HCT116 (cell line): ENCODE measurements at regions not wholly inside any gene's neighbourhood (a gene's known extent, or its start where the extent isn't known, plus 50 kb on each side); places are given as distances from the start of the nearest gene placed in this dataset.
A peak's percentile ranks its signal among the peaks of the same experiment; 100 is the strongest.

Experiments
- CTCF ChIP-seq, 3 experiments: fragments of 200-600 bp in 1 of 3; sonication (generic) in 1 of 3; IDR thresholded peaks in 2 of 3; conservative IDR thresholded peaks in 1 of 3; 2 replicates each; pipeline ENCODE4 v1.5.1; 2012 to 2017; ENCODE audit warnings: low read depth in 2 of 3, low read length in 2 of 3, antibody characterized with exemption in 1 of 3, borderline replicate concordance in 1 of 3, control low read depth in 1 of 3, mild to moderate bottlenecking in 1 of 3, mixed read lengths in 1 of 3, mixed run types in 1 of 3, moderate library complexity in 1 of 3; ENCODE audit not compliant: insufficient read depth in 1 of 3
- ELF1 ChIP-seq: IDR thresholded peaks from 2 replicates; pipeline ENCODE4 v1.6.1; 2012; ENCODE audit warnings: low read depth, borderline replicate concordance
- EZH2 ChIP-seq: fragments of 200-600 bp; sonication (generic); IDR thresholded peaks from 2 replicates; pipeline ENCODE4 v1.6.1; 2017; ENCODE audit warnings: antibody characterized with exemption, mixed run types
- EZH2phosphoT487 ChIP-seq: fragments of 200-600 bp; IDR thresholded peaks from 2 replicates; pipeline ENCODE4 v1.6.1; 2018; ENCODE audit warnings: antibody characterized with exemption, borderline replicate concordance
- JUND ChIP-seq: IDR thresholded peaks from 2 replicates; pipeline ENCODE4 v1.6.1; 2012
- POLR2A ChIP-seq: IDR thresholded peaks from 2 replicates; pipeline ENCODE4 v1.7.0; 2011; ENCODE audit warnings: borderline replicate concordance; ENCODE audit not compliant: insufficient read depth, insufficient read length; ENCODE audit errors: extremely low read depth
- POLR2AphosphoS5 ChIP-seq: IDR thresholded peaks from 2 replicates; pipeline ENCODE4 v1.6.1; 2011; ENCODE audit warnings: mild to moderate bottlenecking, low read depth, low read length, moderate library complexity
- RAD21 ChIP-seq: IDR thresholded peaks from 2 replicates; pipeline ENCODE4 v1.6.1; 2012; ENCODE audit warnings: low read depth, mild to moderate bottlenecking
- SIN3A ChIP-seq: IDR thresholded peaks from 2 replicates; pipeline ENCODE4 v1.6.1; 2012; ENCODE audit warnings: low read depth
- SP1 ChIP-seq: IDR thresholded peaks from 2 replicates; pipeline ENCODE4 v1.6.1; 2012; ENCODE audit warnings: low read depth
- TCF7L2 ChIP-seq: IDR thresholded peaks from 2 replicates; pipeline ENCODE4 v1.7.0; 2011; ENCODE audit warnings: borderline replicate concordance, inconsistent platforms; ENCODE audit not compliant: insufficient read depth, insufficient read length; ENCODE audit errors: extremely low read depth
- ZNF274 ChIP-seq: fragments of 200-500 bp; sonication (Bioruptor generic); IDR thresholded peaks from 2 replicates; pipeline ENCODE4 v1.6.1; 2014; ENCODE audit warnings: mild to moderate bottlenecking, low read depth, low read length, inconsistent platforms
- TF ChIP-seq, protein P1 (sequence below): IDR thresholded peaks from 2 replicates; pipeline ENCODE4 v1.6.1; 2012; ENCODE audit warnings: low read depth
- TF ChIP-seq, protein P2 (sequence below): IDR thresholded peaks from 2 replicates; pipeline ENCODE4 v1.6.1; 2012

DNA sequence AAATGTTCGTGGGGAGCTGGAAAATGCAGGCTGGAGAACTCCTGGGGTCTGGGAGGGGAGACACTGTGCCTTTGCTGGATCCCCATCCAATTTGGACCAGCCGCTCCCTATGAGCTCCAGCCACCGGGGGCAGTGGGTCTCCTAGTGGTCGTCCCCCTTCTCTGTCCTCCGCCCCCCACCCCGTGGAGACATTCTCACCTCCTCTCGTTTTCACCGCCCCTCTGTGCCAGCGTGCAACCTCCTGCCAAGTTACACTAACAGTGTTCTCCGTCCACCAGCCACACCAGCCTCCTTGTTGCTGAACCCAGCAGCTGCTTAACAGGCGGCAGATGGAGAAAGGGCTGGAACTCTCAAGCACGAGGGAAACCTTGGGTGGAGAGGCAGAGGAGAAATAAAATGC is 67.4 kb upstream of the SOX9 start:
- TF ChIP-seq TCF7L2 (no peak), CTCF (IDR thresholded peaks at IDR 0.05 in 2 of 3, conservative IDR thresholded peaks at IDR 0.05 in 1 of 3; ENCODE audit: borderline replicate concordance in 1 of 3, insufficient read depth in 1 of 3, low read depth in 2 of 3, low read length in 2 of 3) (peak in 2 of 3 experiments; percentile 28; a peak in 3 of 6 replicates), POLR2A (no peak), POLR2AphosphoS5 (no peak), SIN3A (no peak), JUND (no peak), RAD21 (no peak), ZNF274 (no peak), SP1 (no peak), ELF1 (no peak), EZH2phosphoT487 (no peak), EZH2 (no peak)
- TF ChIP-seq, protein P1, sequence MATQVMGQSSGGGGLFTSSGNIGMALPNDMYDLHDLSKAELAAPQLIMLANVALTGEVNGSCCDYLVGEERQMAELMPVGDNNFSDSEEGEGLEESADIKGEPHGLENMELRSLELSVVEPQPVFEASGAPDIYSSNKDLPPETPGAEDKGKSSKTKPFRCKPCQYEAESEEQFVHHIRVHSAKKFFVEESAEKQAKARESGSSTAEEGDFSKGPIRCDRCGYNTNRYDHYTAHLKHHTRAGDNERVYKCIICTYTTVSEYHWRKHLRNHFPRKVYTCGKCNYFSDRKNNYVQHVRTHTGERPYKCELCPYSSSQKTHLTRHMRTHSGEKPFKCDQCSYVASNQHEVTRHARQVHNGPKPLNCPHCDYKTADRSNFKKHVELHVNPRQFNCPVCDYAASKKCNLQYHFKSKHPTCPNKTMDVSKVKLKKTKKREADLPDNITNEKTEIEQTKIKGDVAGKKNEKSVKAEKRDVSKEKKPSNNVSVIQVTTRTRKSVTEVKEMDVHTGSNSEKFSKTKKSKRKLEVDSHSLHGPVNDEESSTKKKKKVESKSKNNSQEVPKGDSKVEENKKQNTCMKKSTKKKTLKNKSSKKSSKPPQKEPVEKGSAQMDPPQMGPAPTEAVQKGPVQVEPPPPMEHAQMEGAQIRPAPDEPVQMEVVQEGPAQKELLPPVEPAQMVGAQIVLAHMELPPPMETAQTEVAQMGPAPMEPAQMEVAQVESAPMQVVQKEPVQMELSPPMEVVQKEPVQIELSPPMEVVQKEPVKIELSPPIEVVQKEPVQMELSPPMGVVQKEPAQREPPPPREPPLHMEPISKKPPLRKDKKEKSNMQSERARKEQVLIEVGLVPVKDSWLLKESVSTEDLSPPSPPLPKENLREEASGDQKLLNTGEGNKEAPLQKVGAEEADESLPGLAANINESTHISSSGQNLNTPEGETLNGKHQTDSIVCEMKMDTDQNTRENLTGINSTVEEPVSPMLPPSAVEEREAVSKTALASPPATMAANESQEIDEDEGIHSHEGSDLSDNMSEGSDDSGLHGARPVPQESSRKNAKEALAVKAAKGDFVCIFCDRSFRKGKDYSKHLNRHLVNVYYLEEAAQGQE: no peak
- TF ChIP-seq, protein P2, sequence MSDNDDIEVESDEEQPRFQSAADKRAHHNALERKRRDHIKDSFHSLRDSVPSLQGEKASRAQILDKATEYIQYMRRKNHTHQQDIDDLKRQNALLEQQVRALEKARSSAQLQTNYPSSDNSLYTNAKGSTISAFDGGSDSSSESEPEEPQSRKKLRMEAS: no peak
